ENCODE measurements at regions not wholly inside any gene's neighbourhood (a gene's known extent, or its start where the extent isn't known, plus 50 kb on each side); places are given as distances from the start of the nearest gene placed in this dataset.

- TF ChIP-seq EZH2 (IDR thresholded peaks at IDR 0.05; ENCODE audit: low read length) (no peak), CTCF (optimal IDR thresholded peaks at IDR 0.05 in 1 of 3, IDR thresholded peaks at IDR 0.05 in 1 of 3, conservative IDR thresholded peaks at IDR 0.05 in 1 of 3; ENCODE audit: extremely low read depth in 1 of 3, insufficient read depth in 2 of 3, low read length in 3 of 3) (no peak)
These were observed 91.0 kb downstream of the OLFM1 start for GRCh38 chr9:135178498-135178897.

Measured in keratinocyte (primary cell).